HS-27A (cell line): ENCODE measurements at regions not wholly inside any gene's neighbourhood (a gene's known extent, or its start where the extent isn't known, plus 50 kb on each side); places are given as distances from the start of the nearest gene placed in this dataset.

Experiments used
- DNase-seq: peaks from one replicate; pipeline ENCODE4 v3.0.0-alpha.2; 2012; ENCODE audit warnings: low read depth, missing footprints

GRCh38 chr2:146677280-146677679 lies 1167.5 kb upstream of the ACVR2A start:
- no peak for DNase-seq

GRCh38 chr2:146669735-146670134 lies 1175.1 kb upstream of the ACVR2A start:
- no peak for DNase-seq

- no peak for DNase-seq
Observed at GRCh38 chr2:146666340-146666739, 1178.5 kb upstream of the ACVR2A start.

- no peak for DNase-seq
Observed at GRCh38 chr2:146665800-146666199, 1179.0 kb upstream of the ACVR2A start.

- no peak for DNase-seq
Observed at GRCh38 chr2:146661473-146662096, 1183.2 kb upstream of the ACVR2A start.

GRCh38 chr2:146659976-146660375 lies 1184.9 kb upstream of the ACVR2A start:
- DNase-seq, result no peak

GRCh38 chr2:146652311-146652710 lies 1192.5 kb upstream of the ACVR2A start:
- DNase-seq, result no peak

GRCh38 chr2:146651361-146651760 lies 1193.5 kb upstream of the ACVR2A start:
- no peak for DNase-seq

GRCh38 chr2:146642066-146642465 lies 1202.8 kb upstream of the ACVR2A start:
- no peak for DNase-seq

- DNase-seq, result peak; percentile 78
Observed at GRCh38 chr2:146634230-146635097, 1210.4 kb upstream of the ACVR2A start.

- no peak for DNase-seq
Observed at GRCh38 chr2:146633159-146633558, 1211.7 kb upstream of the ACVR2A start.

- no peak for DNase-seq
Observed at GRCh38 chr2:146632707-146633106, 1212.1 kb upstream of the ACVR2A start.

- DNase-seq, result no peak
Observed at GRCh38 chr2:146624430-146625160, 1220.2 kb upstream of the ACVR2A start.

GRCh38 chr2:146623771-146624170 lies 1221.1 kb upstream of the ACVR2A start:
- DNase-seq, result no peak

GRCh38 chr2:146621656-146622055 lies 1223.2 kb upstream of the ACVR2A start:
- no peak for DNase-seq

- no peak for DNase-seq
Observed at GRCh38 chr2:146615778-146616177, 1229.1 kb upstream of the ACVR2A start.

- no peak for DNase-seq
Observed at GRCh38 chr2:146608490-146608889, 1236.3 kb upstream of the ACVR2A start.

GRCh38 chr2:146604521-146604920 lies 1240.3 kb upstream of the ACVR2A start:
- no peak for DNase-seq

GRCh38 chr2:146602856-146603255 lies 1242.0 kb upstream of the ACVR2A start:
- DNase-seq, result no peak

GRCh38 chr2:146602383-146602782 lies 1242.4 kb upstream of the ACVR2A start:
- peak; percentile 45 for DNase-seq

GRCh38 chr2:146598791-146599190 lies 1246.0 kb upstream of the ACVR2A start:
- no peak for DNase-seq

GRCh38 chr2:146597291-146597690 lies 1247.5 kb upstream of the ACVR2A start:
- no peak for DNase-seq

- no peak for DNase-seq
Observed at GRCh38 chr2:146591908-146592307, 1252.9 kb upstream of the ACVR2A start.
